HCT116 (cell line): ENCODE measurements at regions not wholly inside any gene's neighbourhood (a gene's known extent, or its start where the extent isn't known, plus 50 kb on each side); places are given as distances from the start of the nearest gene placed in this dataset.

Source experiments
- ATAC-seq: fragments of 200-7000 bp; cut with Tn5 transposase; 2 replicates; pipeline ENCODE4 v1.9.1; 2020; ENCODE audit warnings: mild to moderate bottlenecking, moderate library complexity
- BruUV-seq: library from RNA; stranded (reverse); fragments of 400-500 nt; replicated peaks from 2 replicates; lab custom pipeline; 2021; lab: Mats Ljungman, UMichigan
- CTCF ChIA-PET: fragments of 300-600 bp; sonication (Branson Sonifier 250); formaldehyde crosslinking; loops from one replicate; lab custom pipeline; 2021; ENCODE audit warnings: antibody characterized with exemption; lab: Charles Lee
- POLR2A ChIA-PET: fragments of 300-600, 350-600 bp; sonication (Branson Sonifier 250); formaldehyde crosslinking; loops from one replicate; lab custom pipeline; 2021; ENCODE audit warnings: antibody characterized with exemption; lab: Charles Lee
- RAD21 ChIA-PET, 2 experiments: fragments of 300-600 bp; sonication (Branson Sonifier 250); formaldehyde crosslinking; loops; one replicate each; lab custom pipeline; 2023; ENCODE audit warnings: low total read pairs in 2 of 2; ENCODE audit not compliant: uncharacterized antibody in 2 of 2, unreplicated experiment in 2 of 2, low non-redundant PET in 1 of 2; lab: Charles Lee
- DNase-seq: peaks from one replicate; pipeline ENCODE4 v3.0.0-alpha.2; 2010; ENCODE audit warnings: low read depth, low spot score
- H2AFZ ChIP-seq: fragments of 200-600 bp; shearing (Covaris generic), sonication (generic); 2 replicates; pipeline ENCODE4 v1.6.1; 2017; ENCODE audit warnings: low read depth, mixed run types, mixed read lengths, antibody characterized with exemption, low read length; ENCODE audit not compliant: poor library complexity, severe bottlenecking
- H3K27ac ChIP-seq: 2 replicates; pipeline ENCODE4 v1.5.1; 2012; ENCODE audit warnings: low read depth, low read length
- H3K27me3 ChIP-seq: fragments of 200-600 bp; sonication (generic); 2 replicates; pipeline ENCODE4 v1.6.1; 2016; ENCODE audit warnings: mixed run types, low read length, mixed read lengths; ENCODE audit not compliant: insufficient read depth
- H3K36me3 ChIP-seq, 2 experiments: fragments of 200-500 bp in 1 of 2; fragments of 200-600 bp in 1 of 2; sonication (Bioruptor generic) in 1 of 2; sonication (generic) in 1 of 2; 2 replicates each; pipeline versions ENCODE4 v1.5.1 to v1.6.1; 2014 to 2016; ENCODE audit warnings: low read length in 2 of 2, inconsistent platforms in 1 of 2, mixed read lengths in 1 of 2, mixed run types in 1 of 2; ENCODE audit not compliant: insufficient read depth in 2 of 2, control insufficient read depth in 1 of 2
- H3K4me1 ChIP-seq, 2 experiments: fragments of 200-600 bp in 1 of 2; sonication (generic) in 1 of 2; 2 replicates each; pipeline versions ENCODE4 v1.5.1 to v1.6.1; 2012 to 2017; ENCODE audit warnings: low read length in 2 of 2, inconsistent platforms in 1 of 2, mild to moderate bottlenecking in 1 of 2, mixed read lengths in 1 of 2, mixed run types in 1 of 2, moderate library complexity in 1 of 2; ENCODE audit not compliant: insufficient read depth in 2 of 2, control insufficient read depth in 1 of 2
- H3K4me2 ChIP-seq: fragments of 200-600 bp; sonication (generic); 2 replicates; pipeline ENCODE4 v1.6.1; 2017; ENCODE audit warnings: mixed run types, low read length, mixed read lengths
- H3K4me3 ChIP-seq, 2 experiments: fragments of 200-600 bp in 1 of 2; sonication (generic) in 1 of 2; replicated peaks in 1 of 2; 2 replicates each; pipeline ENCODE4 v1.5.1; 2011 to 2016; ENCODE audit warnings: low read length in 2 of 2, control low read depth in 1 of 2, low read depth in 1 of 2, mild to moderate bottlenecking in 1 of 2, mixed read lengths in 1 of 2, mixed run types in 1 of 2
- H3K79me2 ChIP-seq: fragments of 200-600 bp; sonication (generic); 2 replicates; pipeline ENCODE4 v1.6.1; 2017; ENCODE audit warnings: mild to moderate bottlenecking, mixed run types, low read length, moderate library complexity, mixed read lengths; ENCODE audit not compliant: insufficient read depth
- H3K9ac ChIP-seq: fragments of 200-600 bp; sonication (generic); 2 replicates; pipeline ENCODE4 v1.6.1; 2016; ENCODE audit warnings: low read length, mixed read lengths
- H3K9me2 ChIP-seq: fragments of 200-600 bp; sonication (generic), shearing (Covaris generic); 2 replicates; pipeline ENCODE4 v1.6.1; 2017; ENCODE audit warnings: mixed run types, mild to moderate bottlenecking, moderate library complexity; ENCODE audit not compliant: insufficient read depth
- H3K9me3 ChIP-seq, 2 experiments: fragments of 200-500 bp in 1 of 2; fragments of 200-600 bp in 1 of 2; sonication (Bioruptor generic) in 1 of 2; sonication (generic) in 1 of 2; 2 replicates each; pipeline ENCODE4 v1.6.1; 2014 to 2017; ENCODE audit warnings: low read length in 2 of 2, mixed read lengths in 2 of 2, inconsistent platforms in 1 of 2, low read depth in 1 of 2, mild to moderate bottlenecking in 1 of 2, mixed run types in 1 of 2, moderate library complexity in 1 of 2; ENCODE audit not compliant: control insufficient read depth in 1 of 2, insufficient read depth in 1 of 2
- H4K20me1 ChIP-seq: fragments of 200-600 bp; sonication (generic), shearing (Covaris generic); 2 replicates; pipeline ENCODE4 v1.6.1; 2017; ENCODE audit warnings: mixed run types, mild to moderate bottlenecking, moderate library complexity; ENCODE audit not compliant: insufficient read depth
- CBX3 ChIP-seq: IDR thresholded peaks from 2 replicates; pipeline ENCODE4 v1.6.1; 2012; ENCODE audit warnings: low read depth
- CEBPB ChIP-seq: IDR thresholded peaks from 2 replicates; pipeline ENCODE4 v1.6.1; 2012; ENCODE audit warnings: low read depth
- MAX ChIP-seq: IDR thresholded peaks from 2 replicates; pipeline ENCODE4 v1.6.1; 2012
- SP1 ChIP-seq: IDR thresholded peaks from 2 replicates; pipeline ENCODE4 v1.6.1; 2012; ENCODE audit warnings: low read depth
- ZFX ChIP-seq: fragments of 450-650 bp; IDR thresholded peaks from 2 replicates; pipeline ENCODE4 v1.6.1; 2017
- ZNF274 ChIP-seq: fragments of 200-500 bp; sonication (Bioruptor generic); IDR thresholded peaks from 2 replicates; pipeline ENCODE4 v1.6.1; 2014; ENCODE audit warnings: mild to moderate bottlenecking, low read depth, low read length, inconsistent platforms
- intact Hi-C: fragments of 100-400 bp; cut with micrococcal nuclease; formaldehyde crosslinking; loops from 2 replicates; pipeline ENCODE4 v1.10.0; 2022
- TF ChIP-seq, protein P1 (sequence below), 3 experiments: fragments of 200-600 bp in 1 of 3; sonication (generic) in 1 of 3; IDR thresholded peaks in 2 of 3; conservative IDR thresholded peaks in 1 of 3; 2 replicates each; pipeline ENCODE4 v1.5.1; 2012 to 2017; ENCODE audit warnings: low read depth in 2 of 3, low read length in 2 of 3, antibody characterized with exemption in 1 of 3, borderline replicate concordance in 1 of 3, control low read depth in 1 of 3, mild to moderate bottlenecking in 1 of 3, mixed read lengths in 1 of 3, mixed run types in 1 of 3, moderate library complexity in 1 of 3; ENCODE audit not compliant: insufficient read depth in 1 of 3
- TF ChIP-seq, protein P2 (sequence below): IDR thresholded peaks from 2 replicates; pipeline ENCODE4 v1.6.1; 2012

- TF ChIP-seq, protein P1, sequence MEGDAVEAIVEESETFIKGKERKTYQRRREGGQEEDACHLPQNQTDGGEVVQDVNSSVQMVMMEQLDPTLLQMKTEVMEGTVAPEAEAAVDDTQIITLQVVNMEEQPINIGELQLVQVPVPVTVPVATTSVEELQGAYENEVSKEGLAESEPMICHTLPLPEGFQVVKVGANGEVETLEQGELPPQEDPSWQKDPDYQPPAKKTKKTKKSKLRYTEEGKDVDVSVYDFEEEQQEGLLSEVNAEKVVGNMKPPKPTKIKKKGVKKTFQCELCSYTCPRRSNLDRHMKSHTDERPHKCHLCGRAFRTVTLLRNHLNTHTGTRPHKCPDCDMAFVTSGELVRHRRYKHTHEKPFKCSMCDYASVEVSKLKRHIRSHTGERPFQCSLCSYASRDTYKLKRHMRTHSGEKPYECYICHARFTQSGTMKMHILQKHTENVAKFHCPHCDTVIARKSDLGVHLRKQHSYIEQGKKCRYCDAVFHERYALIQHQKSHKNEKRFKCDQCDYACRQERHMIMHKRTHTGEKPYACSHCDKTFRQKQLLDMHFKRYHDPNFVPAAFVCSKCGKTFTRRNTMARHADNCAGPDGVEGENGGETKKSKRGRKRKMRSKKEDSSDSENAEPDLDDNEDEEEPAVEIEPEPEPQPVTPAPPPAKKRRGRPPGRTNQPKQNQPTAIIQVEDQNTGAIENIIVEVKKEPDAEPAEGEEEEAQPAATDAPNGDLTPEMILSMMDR (IDR thresholded peaks at IDR 0.05 in 2 of 3, conservative IDR thresholded peaks at IDR 0.05 in 1 of 3; ENCODE audit: borderline replicate concordance in 1 of 3, insufficient read depth in 1 of 3, low read depth in 2 of 3, low read length in 2 of 3), result no peak
- TF ChIP-seq ZFX (no peak), CEBPB (peak; percentile 67), ZNF274 (no peak)
Measured at GRCh38 chr17:62164747-62165722, 100.0 kb upstream of the MED13 start (continued).

DNA sequence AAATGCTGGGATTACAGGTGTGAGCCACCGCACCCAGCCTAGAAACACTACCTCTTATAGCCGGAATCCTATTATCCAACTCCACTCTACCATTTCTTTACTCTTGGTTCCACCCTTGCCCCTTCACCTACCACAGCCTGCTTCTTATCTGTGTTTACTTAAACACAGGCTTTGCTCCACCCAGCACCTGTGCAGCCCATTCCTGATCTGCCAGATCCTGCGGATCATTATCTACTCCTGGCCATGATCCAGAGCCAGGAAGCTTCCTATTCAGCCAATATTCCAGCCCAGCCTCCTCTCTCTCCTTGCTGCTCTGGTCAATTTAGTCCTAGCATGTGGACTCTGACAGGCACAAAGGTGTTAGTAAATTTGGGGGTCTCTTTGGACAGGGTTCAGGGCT lies 98.8 kb upstream of the MED13 start:
- TF ChIP-seq SP1, result peak; percentile 78
- peak; percentile 56; the same call in 1 of the 2 replicates for TF ChIP-seq MAX
- TF ChIP-seq CBX3, result peak; percentile 48; the same call in 1 of the 2 replicates
- TF ChIP-seq, protein P2, sequence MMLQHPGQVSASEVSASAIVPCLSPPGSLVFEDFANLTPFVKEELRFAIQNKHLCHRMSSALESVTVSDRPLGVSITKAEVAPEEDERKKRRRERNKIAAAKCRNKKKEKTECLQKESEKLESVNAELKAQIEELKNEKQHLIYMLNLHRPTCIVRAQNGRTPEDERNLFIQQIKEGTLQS, result no peak
- no peaks in the 10 kb centered on the region for H4K20me1 ChIP-seq
- peak overlapping the region; percentile 51 for H3K27ac ChIP-seq
- RAD21 ChIA-PET, result no interaction called here
- intact Hi-C loops, result no loop called here
- no peaks in the 10 kb centered on the region for H3K27me3 ChIP-seq
- H3K4me1 ChIP-seq, result peaks cover 43 to 68% of the 10 kb centered on the region in 2 experiments
- peak overlapping the region; percentile 61 for H3K4me2 ChIP-seq
- peak overlapping the region; percentile 50 for H2AFZ ChIP-seq
- no peaks in the 10 kb centered on the region for H3K36me3 ChIP-seq
- peak overlapping the region; percentile 18; the same call in 1 of the 2 replicates for H3K9ac ChIP-seq
- no TSS peak for BruUV-seq
- CTCF ChIA-PET, result no interaction called here
- no peaks in the 10 kb centered on the region for H3K9me3 ChIP-seq
- DNase-seq (peak; percentile 53), ATAC-seq (peak; percentile 64)
- peak overlapping the region in 1 of 2 experiments; percentile 6; a peak in 1 of 4 replicates for H3K4me3 ChIP-seq
- no peaks in the 10 kb centered on the region for H3K79me2 ChIP-seq
- H3K9me2 ChIP-seq, result no peaks in the 10 kb centered on the region
- POLR2A ChIA-PET, result no interaction called here
